ENCODE measurements at regions not wholly inside any gene's neighbourhood (a gene's known extent, or its start where the extent isn't known, plus 50 kb on each side); places are given as distances from the start of the nearest gene placed in this dataset.

GRCh38 chr3:181764544-181764943 lies 52.8 kb downstream of the SOX2 start:
- H3K27ac ChIP-seq = no peak overlapping the region
- H3K27me3 ChIP-seq = no peaks in the 10 kb centered on the region
- no peak for DNase-seq (ENCODE audit: low read depth in 1 of 2, low spot score in 1 of 2)
- H3K9me3 ChIP-seq (ENCODE audit: low read depth) = no peaks in the 10 kb centered on the region
- H3K4me1 ChIP-seq (ENCODE audit: low read depth) = no peaks in the 10 kb centered on the region
- H3K4me3 ChIP-seq = no peak overlapping the region
- no peak for TF ChIP-seq CTCF (IDR thresholded peaks at IDR 0.05; ENCODE audit: low read depth, low read length)
- H3K36me3 ChIP-seq = no peaks in the 10 kb centered on the region

DNA sequence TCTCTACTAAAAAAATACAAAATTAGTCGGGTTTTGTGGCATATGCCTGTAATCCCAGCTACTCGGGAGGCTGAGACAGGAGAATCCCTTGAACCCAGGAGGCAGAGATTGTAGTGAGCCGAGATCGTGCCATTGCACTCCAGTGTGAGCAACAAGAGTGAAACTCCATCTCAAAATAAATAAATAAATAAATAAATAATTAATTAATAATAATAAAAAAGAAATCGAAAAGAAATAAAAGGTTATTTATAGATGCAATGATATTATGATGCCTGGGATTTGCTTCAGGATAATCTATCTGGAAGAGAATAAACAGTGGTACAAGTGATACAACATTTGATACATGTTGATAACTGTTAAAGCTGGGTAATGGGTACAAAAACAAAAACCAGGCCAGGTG lies 58.6 kb downstream of the SOX2 start:
- DNase-seq (ENCODE audit: low read depth in 1 of 2, low spot score in 1 of 2) = no peak
- Histone ChIP-seq H3K4me1 (ENCODE audit: low read depth) (no peaks in the 10 kb centered on the region), H3K27me3 (no peaks in the 10 kb centered on the region), H3K27ac (no peak overlapping the region), H3K36me3 (no peaks in the 10 kb centered on the region), H3K9me3 (ENCODE audit: low read depth) (no peaks in the 10 kb centered on the region), H3K4me3 (no peak overlapping the region)
- no peak for TF ChIP-seq CTCF (IDR thresholded peaks at IDR 0.05; ENCODE audit: low read depth, low read length)

- no peak for TF ChIP-seq CTCF (IDR thresholded peaks at IDR 0.05; ENCODE audit: low read depth, low read length)
- H3K4me3 ChIP-seq = no peak overlapping the region
- H3K4me1 ChIP-seq (ENCODE audit: low read depth) = no peaks in the 10 kb centered on the region
- H3K9me3 ChIP-seq (ENCODE audit: low read depth) = no peaks in the 10 kb centered on the region
- DNase-seq (ENCODE audit: low read depth in 1 of 2, low spot score in 1 of 2) = no peak
- no peak overlapping the region for H3K27ac ChIP-seq
- H3K36me3 ChIP-seq = no peaks in the 10 kb centered on the region
- no peaks in the 10 kb centered on the region for H3K27me3 ChIP-seq
Measured at GRCh38 chr3:181771120-181771519, 59.4 kb downstream of the SOX2 start.

DNA sequence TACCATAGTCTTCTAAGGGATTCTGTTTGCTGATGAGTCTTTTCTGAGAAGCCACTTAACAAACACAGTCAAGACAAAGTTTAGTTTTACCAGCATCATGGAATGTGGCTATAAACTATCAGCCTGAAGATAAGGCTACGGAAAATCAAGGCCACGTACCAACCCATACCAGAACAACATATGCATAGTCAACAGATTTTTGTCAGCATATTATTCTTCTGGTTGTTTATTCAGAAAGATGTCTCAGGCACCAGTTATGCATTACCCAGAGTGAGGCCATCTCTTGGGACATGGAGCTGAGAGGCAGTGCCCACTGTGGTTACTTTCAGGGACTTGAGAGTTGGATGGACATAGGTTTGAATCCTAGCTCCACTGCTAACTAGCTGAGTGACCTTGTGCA lies 60.4 kb downstream of the SOX2 start:
- no peak for DNase-seq (ENCODE audit: low read depth in 1 of 2, low spot score in 1 of 2)
- Histone ChIP-seq H3K9me3 (ENCODE audit: low read depth) (no peaks in the 10 kb centered on the region), H3K27me3 (no peaks in the 10 kb centered on the region), H3K36me3 (no peaks in the 10 kb centered on the region), H3K27ac (no peak overlapping the region), H3K4me1 (ENCODE audit: low read depth) (no peaks in the 10 kb centered on the region), H3K4me3 (no peak overlapping the region)
- TF ChIP-seq CTCF (IDR thresholded peaks at IDR 0.05; ENCODE audit: low read depth, low read length) = no peak

GRCh38 chr3:181773921-181774320 lies 62.2 kb downstream of the SOX2 start:
- no peak for TF ChIP-seq CTCF (IDR thresholded peaks at IDR 0.05; ENCODE audit: low read depth, low read length)
- Histone ChIP-seq H3K27ac (no peak overlapping the region), H3K27me3 (no peaks in the 10 kb centered on the region), H3K4me3 (no peak overlapping the region), H3K4me1 (ENCODE audit: low read depth) (no peaks in the 10 kb centered on the region), H3K36me3 (no peaks in the 10 kb centered on the region), H3K9me3 (ENCODE audit: low read depth) (no peaks in the 10 kb centered on the region)
- DNase-seq (ENCODE audit: low read depth in 1 of 2, low spot score in 1 of 2) = no peak
